Liver (tissue), 8 donors: ENCODE measurements at regions not wholly inside any gene's neighbourhood (a gene's known extent, or its start where the extent isn't known, plus 50 kb on each side); places are given as distances from the start of the nearest gene placed in this dataset.

Experiments used
- DNase-seq: peaks from one replicate; pipeline ENCODE4 v3.0.0-alpha.2; 2017; ENCODE audit warnings: low spot score
- H3K27ac ChIP-seq, 2 donors: one replicate each; pipeline ENCODE4 v1.7.0; 2013; ENCODE audit warnings: inconsistent platforms in 2 of 2, low read length in 2 of 2, control low read depth in 1 of 2, low read depth in 1 of 2, mild to moderate bottlenecking in 1 of 2
- H3K27me3 ChIP-seq, 4 donors: one replicate each; pipeline versions ENCODE4 v1.6.1 to v1.7.0; 2013; ENCODE audit warnings: low read length in 3 of 4, inconsistent platforms in 1 of 4, mild to moderate bottlenecking in 1 of 4, moderate library complexity in 1 of 4; ENCODE audit not compliant: control insufficient read depth in 4 of 4, insufficient read depth in 4 of 4
- H3K36me3 ChIP-seq, 4 donors: one replicate each; pipeline versions ENCODE4 v1.6.1 to v1.7.0; 2013; ENCODE audit warnings: low read length in 3 of 4, mild to moderate bottlenecking in 3 of 4, low read depth in 1 of 4, moderate library complexity in 1 of 4; ENCODE audit not compliant: control insufficient read depth in 4 of 4, insufficient read depth in 3 of 4
- H3K4me1 ChIP-seq, 4 donors: one replicate each; pipeline versions ENCODE4 v1.6.1 to v1.7.0; 2013; ENCODE audit warnings: low read length in 3 of 4, mild to moderate bottlenecking in 3 of 4, moderate library complexity in 1 of 4; ENCODE audit not compliant: control insufficient read depth in 4 of 4, insufficient read depth in 4 of 4
- H3K4me3 ChIP-seq, 3 donors: one replicate each; pipeline versions ENCODE4 v1.6.1 to v1.7.0; 2013; ENCODE audit warnings: low read length in 3 of 3, control low read depth in 1 of 3, low read depth in 1 of 3, mild to moderate bottlenecking in 1 of 3
- H3K9ac ChIP-seq, 2 donors: one replicate each; pipeline ENCODE4 v1.7.0; 2013; ENCODE audit warnings: low read length in 2 of 2, mild to moderate bottlenecking in 2 of 2, moderate library complexity in 2 of 2, control low read depth in 1 of 2, low read depth in 1 of 2
- H3K9me3 ChIP-seq, 4 donors: one replicate each; pipeline versions ENCODE4 v1.6.1 to v1.7.0; 2013; ENCODE audit warnings: low read length in 3 of 4; ENCODE audit not compliant: control insufficient read depth in 4 of 4
- EGR1 ChIP-seq, 2 donors: IDR thresholded peaks; 2 replicates each; pipeline ENCODE4 v1.6.1; 2016 to 2018; ENCODE audit warnings: antibody characterized with exemption in 2 of 2, low read depth in 2 of 2
- FOXA1 ChIP-seq: IDR thresholded peaks from 2 replicates; pipeline ENCODE4 v1.6.1; 2016; ENCODE audit warnings: antibody characterized with exemption
- FOXA2 ChIP-seq: IDR thresholded peaks from 2 replicates; pipeline ENCODE4 v1.6.1; 2016; ENCODE audit warnings: antibody characterized with exemption
- GABPA ChIP-seq, 2 donors: IDR thresholded peaks in 1 of 2; conservative IDR thresholded peaks in 1 of 2; 2 replicates each; pipeline ENCODE4 v1.6.1; 2016; ENCODE audit warnings: antibody characterized with exemption in 2 of 2, mild to moderate bottlenecking in 1 of 2, moderate library complexity in 1 of 2
- HNF4A ChIP-seq, 2 donors: conservative IDR thresholded peaks; 2 replicates each; pipeline ENCODE4 v1.6.1; 2016; ENCODE audit warnings: antibody characterized with exemption in 2 of 2, mild to moderate bottlenecking in 2 of 2
- HNF4G ChIP-seq: IDR thresholded peaks from 2 replicates; pipeline ENCODE4 v1.6.1; 2016; ENCODE audit warnings: antibody characterized with exemption
- JUND ChIP-seq, 2 donors: IDR thresholded peaks; 2 replicates each; pipeline ENCODE4 v1.6.1; 2016; ENCODE audit warnings: antibody characterized with exemption in 2 of 2
- NR2F2 ChIP-seq: IDR thresholded peaks from 2 replicates; pipeline ENCODE4 v1.6.1; 2016; ENCODE audit warnings: antibody characterized with exemption
- RAD21 ChIP-seq, 2 donors: IDR thresholded peaks; 2 replicates each; pipeline ENCODE4 v1.6.1; 2016; ENCODE audit warnings: antibody characterized with exemption in 2 of 2, mild to moderate bottlenecking in 2 of 2
- RXRA ChIP-seq, 2 donors: IDR thresholded peaks; 2 replicates each; pipeline ENCODE4 v1.6.1; 2017 to 2018; ENCODE audit warnings: antibody characterized with exemption in 2 of 2, mild to moderate bottlenecking in 1 of 2
- SP1 ChIP-seq: IDR thresholded peaks from 2 replicates; pipeline ENCODE4 v1.6.1; 2018; ENCODE audit warnings: antibody characterized with exemption, mild to moderate bottlenecking
- TAF1 ChIP-seq: conservative IDR thresholded peaks from 2 replicates; pipeline ENCODE4 v1.6.1; 2016; ENCODE audit warnings: antibody characterized with exemption, mild to moderate bottlenecking
- YY1 ChIP-seq: IDR thresholded peaks from 2 replicates; pipeline ENCODE4 v1.6.1; 2016; ENCODE audit warnings: antibody characterized with exemption, mild to moderate bottlenecking
- WGBS: extraction: QIAGEN DNeasy Blood & Tissue Kit; methylation state at CpG from one replicate; pipeline ENCODE4 v1.1.7; 2013; 5-methylcytosine and 5-hydroxymethylcytosine counted together
- TF ChIP-seq, protein P1 (sequence below): fragments of 150-350 bp; IDR thresholded peaks from 2 replicates; pipeline ENCODE4 v1.5.1; 2017; ENCODE audit warnings: improper control_type of control experiment, low read depth, low read length; ENCODE audit not compliant: missing input control
- TF ChIP-seq, protein P2 (sequence below): IDR thresholded peaks from 2 replicates; pipeline ENCODE4 v1.6.1; 2016; ENCODE audit warnings: antibody characterized with exemption
- TF ChIP-seq, protein P3 (sequence below): IDR thresholded peaks from 2 replicates; pipeline ENCODE4 v1.6.1; 2016; ENCODE audit warnings: antibody characterized with exemption
- TF ChIP-seq, protein P4 (sequence below): IDR thresholded peaks from 2 replicates; pipeline ENCODE4 v1.6.1; 2016; ENCODE audit warnings: antibody characterized with exemption
- TF ChIP-seq, protein P5 (sequence below): IDR thresholded peaks from 2 replicates; pipeline ENCODE4 v1.6.1; 2016; ENCODE audit warnings: antibody characterized with exemption, mild to moderate bottlenecking
- donor health status: healthy.
- donor health status: healthy.
- donor health status: healthy.
- donor health status: healthy.
- donor health status: healthy.

DNA sequence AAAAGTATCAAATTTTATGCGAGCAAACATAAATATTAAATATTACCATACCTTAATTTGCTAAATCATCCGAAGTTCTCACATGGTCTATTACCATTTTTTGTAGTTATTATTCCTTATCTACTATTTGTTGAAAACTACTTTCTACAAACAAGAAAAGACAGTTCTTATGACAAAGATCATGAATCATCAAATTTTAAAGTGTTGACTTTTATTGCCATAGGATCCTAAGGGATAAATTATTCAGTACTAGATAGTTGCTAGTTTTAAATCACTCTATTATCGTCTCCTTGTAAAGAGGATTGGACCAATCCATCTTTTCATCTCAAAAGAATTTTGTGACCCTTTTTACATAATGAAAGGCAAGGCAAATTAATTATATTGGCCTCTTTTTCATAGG lies 523.6 kb upstream of the TMEFF2 start (continued):
- TF ChIP-seq, protein P1, sequence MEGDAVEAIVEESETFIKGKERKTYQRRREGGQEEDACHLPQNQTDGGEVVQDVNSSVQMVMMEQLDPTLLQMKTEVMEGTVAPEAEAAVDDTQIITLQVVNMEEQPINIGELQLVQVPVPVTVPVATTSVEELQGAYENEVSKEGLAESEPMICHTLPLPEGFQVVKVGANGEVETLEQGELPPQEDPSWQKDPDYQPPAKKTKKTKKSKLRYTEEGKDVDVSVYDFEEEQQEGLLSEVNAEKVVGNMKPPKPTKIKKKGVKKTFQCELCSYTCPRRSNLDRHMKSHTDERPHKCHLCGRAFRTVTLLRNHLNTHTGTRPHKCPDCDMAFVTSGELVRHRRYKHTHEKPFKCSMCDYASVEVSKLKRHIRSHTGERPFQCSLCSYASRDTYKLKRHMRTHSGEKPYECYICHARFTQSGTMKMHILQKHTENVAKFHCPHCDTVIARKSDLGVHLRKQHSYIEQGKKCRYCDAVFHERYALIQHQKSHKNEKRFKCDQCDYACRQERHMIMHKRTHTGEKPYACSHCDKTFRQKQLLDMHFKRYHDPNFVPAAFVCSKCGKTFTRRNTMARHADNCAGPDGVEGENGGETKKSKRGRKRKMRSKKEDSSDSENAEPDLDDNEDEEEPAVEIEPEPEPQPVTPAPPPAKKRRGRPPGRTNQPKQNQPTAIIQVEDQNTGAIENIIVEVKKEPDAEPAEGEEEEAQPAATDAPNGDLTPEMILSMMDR, result no peak
- TF ChIP-seq SP1, result no peak

DNA sequence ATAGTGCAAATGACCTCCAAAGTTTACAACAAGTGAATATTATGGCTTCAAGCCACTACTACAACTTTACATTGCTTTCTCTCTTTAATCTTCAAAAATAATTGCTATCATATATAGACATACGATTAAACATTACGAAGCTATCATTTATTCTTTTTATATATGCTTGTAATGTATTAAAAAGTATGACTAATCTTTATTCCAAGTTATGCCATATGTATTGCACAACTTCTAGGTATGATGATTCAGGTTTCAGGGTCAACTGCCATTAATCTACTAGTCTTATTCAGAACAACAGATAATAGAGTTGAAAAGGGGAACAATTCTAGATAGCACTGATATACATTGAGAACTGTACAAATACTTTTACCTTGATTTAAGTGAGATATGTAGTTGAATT lies 506.2 kb upstream of the TMEFF2 start:
- no peak overlapping the region for H3K9ac ChIP-seq
- H3K4me1 ChIP-seq, result no peaks in the 10 kb centered on the region
- H3K27ac ChIP-seq, result no peak overlapping the region
- no peaks in the 10 kb centered on the region for H3K9me3 ChIP-seq
- TF ChIP-seq FOXA2 (no peak), TAF1 (no peak), EGR1 (IDR thresholded peaks at IDR 0.05; ENCODE audit: low read depth in 2 of 2) (no peak), NR2F2 (no peak), GABPA (IDR thresholded peaks at IDR 0.05 in 1 of 2, conservative IDR thresholded peaks at IDR 0.05 in 1 of 2) (no peak), RXRA (IDR thresholded peaks at IDR 0.05) (no peak), RAD21 (IDR thresholded peaks at IDR 0.05) (no peak), HNF4G (no peak), SP1 (no peak), HNF4A (conservative IDR thresholded peaks at IDR 0.05) (no peak)
- TF ChIP-seq, protein P2, sequence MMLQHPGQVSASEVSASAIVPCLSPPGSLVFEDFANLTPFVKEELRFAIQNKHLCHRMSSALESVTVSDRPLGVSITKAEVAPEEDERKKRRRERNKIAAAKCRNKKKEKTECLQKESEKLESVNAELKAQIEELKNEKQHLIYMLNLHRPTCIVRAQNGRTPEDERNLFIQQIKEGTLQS, result no peak
- TF ChIP-seq, protein P3, sequence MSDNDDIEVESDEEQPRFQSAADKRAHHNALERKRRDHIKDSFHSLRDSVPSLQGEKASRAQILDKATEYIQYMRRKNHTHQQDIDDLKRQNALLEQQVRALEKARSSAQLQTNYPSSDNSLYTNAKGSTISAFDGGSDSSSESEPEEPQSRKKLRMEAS, result no peak
- TF ChIP-seq, protein P4, sequence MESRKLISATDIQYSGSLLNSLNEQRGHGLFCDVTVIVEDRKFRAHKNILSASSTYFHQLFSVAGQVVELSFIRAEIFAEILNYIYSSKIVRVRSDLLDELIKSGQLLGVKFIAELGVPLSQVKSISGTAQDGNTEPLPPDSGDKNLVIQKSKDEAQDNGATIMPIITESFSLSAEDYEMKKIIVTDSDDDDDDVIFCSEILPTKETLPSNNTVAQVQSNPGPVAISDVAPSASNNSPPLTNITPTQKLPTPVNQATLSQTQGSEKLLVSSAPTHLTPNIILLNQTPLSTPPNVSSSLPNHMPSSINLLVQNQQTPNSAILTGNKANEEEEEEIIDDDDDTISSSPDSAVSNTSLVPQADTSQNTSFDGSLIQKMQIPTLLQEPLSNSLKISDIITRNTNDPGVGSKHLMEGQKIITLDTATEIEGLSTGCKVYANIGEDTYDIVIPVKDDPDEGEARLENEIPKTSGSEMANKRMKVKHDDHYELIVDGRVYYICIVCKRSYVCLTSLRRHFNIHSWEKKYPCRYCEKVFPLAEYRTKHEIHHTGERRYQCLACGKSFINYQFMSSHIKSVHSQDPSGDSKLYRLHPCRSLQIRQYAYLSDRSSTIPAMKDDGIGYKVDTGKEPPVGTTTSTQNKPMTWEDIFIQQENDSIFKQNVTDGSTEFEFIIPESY, result no peak
- H3K27me3 ChIP-seq, result no peaks in the 10 kb centered on the region
- WGBS, result 73% methylated on average over 2 of the region's 2 CpGs
- DNase-seq, result no peak
- no peak overlapping the region for H3K4me3 ChIP-seq
- no peaks in the 10 kb centered on the region for H3K36me3 ChIP-seq

DNA sequence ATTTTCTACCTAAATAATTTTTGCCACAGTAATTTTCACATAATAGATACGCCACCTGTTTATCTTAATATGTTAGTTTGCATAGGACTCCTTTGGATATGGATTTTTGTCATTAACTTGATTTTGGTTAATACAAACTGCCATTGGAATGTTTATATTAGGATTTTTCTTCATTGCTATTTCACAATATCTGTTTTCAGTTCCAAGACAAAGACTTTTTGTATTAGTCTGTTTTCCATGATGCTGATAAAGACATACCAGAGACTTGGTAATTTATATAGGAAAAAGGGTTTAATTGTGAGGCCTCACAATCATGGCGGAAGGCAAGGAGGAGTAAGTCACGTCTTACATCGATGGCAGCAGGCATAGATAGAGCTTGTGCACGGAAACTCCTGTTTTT lies 503.1 kb upstream of the TMEFF2 start:
- Histone ChIP-seq H3K27me3 (no peaks in the 10 kb centered on the region), H3K27ac (no peak overlapping the region), H3K4me1 (no peaks in the 10 kb centered on the region), H3K9ac (no peak overlapping the region), H3K9me3 (no peaks in the 10 kb centered on the region), H3K4me3 (no peak overlapping the region), H3K36me3 (no peaks in the 10 kb centered on the region)
- DNase-seq, result no peak
- WGBS, result 79% methylated on average over 5 of the region's 5 CpGs
- TF ChIP-seq TAF1, result no peak
- no peak for TF ChIP-seq EGR1 (IDR thresholded peaks at IDR 0.05; ENCODE audit: low read depth in 2 of 2)
- TF ChIP-seq, protein P5, sequence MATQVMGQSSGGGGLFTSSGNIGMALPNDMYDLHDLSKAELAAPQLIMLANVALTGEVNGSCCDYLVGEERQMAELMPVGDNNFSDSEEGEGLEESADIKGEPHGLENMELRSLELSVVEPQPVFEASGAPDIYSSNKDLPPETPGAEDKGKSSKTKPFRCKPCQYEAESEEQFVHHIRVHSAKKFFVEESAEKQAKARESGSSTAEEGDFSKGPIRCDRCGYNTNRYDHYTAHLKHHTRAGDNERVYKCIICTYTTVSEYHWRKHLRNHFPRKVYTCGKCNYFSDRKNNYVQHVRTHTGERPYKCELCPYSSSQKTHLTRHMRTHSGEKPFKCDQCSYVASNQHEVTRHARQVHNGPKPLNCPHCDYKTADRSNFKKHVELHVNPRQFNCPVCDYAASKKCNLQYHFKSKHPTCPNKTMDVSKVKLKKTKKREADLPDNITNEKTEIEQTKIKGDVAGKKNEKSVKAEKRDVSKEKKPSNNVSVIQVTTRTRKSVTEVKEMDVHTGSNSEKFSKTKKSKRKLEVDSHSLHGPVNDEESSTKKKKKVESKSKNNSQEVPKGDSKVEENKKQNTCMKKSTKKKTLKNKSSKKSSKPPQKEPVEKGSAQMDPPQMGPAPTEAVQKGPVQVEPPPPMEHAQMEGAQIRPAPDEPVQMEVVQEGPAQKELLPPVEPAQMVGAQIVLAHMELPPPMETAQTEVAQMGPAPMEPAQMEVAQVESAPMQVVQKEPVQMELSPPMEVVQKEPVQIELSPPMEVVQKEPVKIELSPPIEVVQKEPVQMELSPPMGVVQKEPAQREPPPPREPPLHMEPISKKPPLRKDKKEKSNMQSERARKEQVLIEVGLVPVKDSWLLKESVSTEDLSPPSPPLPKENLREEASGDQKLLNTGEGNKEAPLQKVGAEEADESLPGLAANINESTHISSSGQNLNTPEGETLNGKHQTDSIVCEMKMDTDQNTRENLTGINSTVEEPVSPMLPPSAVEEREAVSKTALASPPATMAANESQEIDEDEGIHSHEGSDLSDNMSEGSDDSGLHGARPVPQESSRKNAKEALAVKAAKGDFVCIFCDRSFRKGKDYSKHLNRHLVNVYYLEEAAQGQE, result no peak
- TF ChIP-seq SP1, result no peak
- TF ChIP-seq JUND (IDR thresholded peaks at IDR 0.05), result no peak
- TF ChIP-seq, protein P4, result no peak
- TF ChIP-seq FOXA1, result no peak
- TF ChIP-seq, protein P1, result no peak
- no peak for TF ChIP-seq HNF4G
- TF ChIP-seq RXRA (IDR thresholded peaks at IDR 0.05), result no peak
- no peak for TF ChIP-seq FOXA2
- no peak for TF ChIP-seq RAD21 (IDR thresholded peaks at IDR 0.05)
- TF ChIP-seq, protein P3, result no peak
- TF ChIP-seq HNF4A (conservative IDR thresholded peaks at IDR 0.05), result no peak
- no peak for TF ChIP-seq YY1
